Urinary bladder (tissue), 3 donors: ENCODE measurements at regions not wholly inside any gene's neighbourhood (a gene's known extent, or its start where the extent isn't known, plus 50 kb on each side); places are given as distances from the start of the nearest gene placed in this dataset.

Experiments
- DNase-seq: peaks from one replicate; pipeline ENCODE4 v3.0.0-alpha.2; 2015; ENCODE audit errors: extremely low spot score
- H3K27ac ChIP-seq: one replicate; pipeline ENCODE4 v1.5.1; 2013; ENCODE audit warnings: low read depth, mild to moderate bottlenecking, moderate library complexity
- H3K36me3 ChIP-seq: one replicate; pipeline ENCODE4 v1.6.1; 2013; ENCODE audit warnings: mild to moderate bottlenecking, moderate library complexity; ENCODE audit not compliant: insufficient read depth
- H3K4me1 ChIP-seq: one replicate; pipeline ENCODE4 v1.6.1; 2013; ENCODE audit warnings: mild to moderate bottlenecking, moderate library complexity; ENCODE audit not compliant: insufficient read depth
- H3K4me3 ChIP-seq: one replicate; pipeline ENCODE4 v1.5.1; 2013; ENCODE audit warnings: low read depth, low read length
- WGBS: extraction: QIAGEN DNeasy Blood & Tissue Kit; methylation state at CpG from one replicate; pipeline ENCODE4 v1.1.7; 2013; 5-methylcytosine and 5-hydroxymethylcytosine counted together
- donor health status: healthy with polysubstance abuse.
- donor health status: healthy.

GRCh38 chr11:21811572-21811971, 381.3 kb upstream of the ANO5 start:
- no peak overlapping the region for H3K27ac ChIP-seq
- H3K4me3 ChIP-seq, result no peak overlapping the region
- 57% methylated on average over 4 of the region's 4 CpGs for WGBS
- no peaks in the 10 kb centered on the region for H3K36me3 ChIP-seq
- no peaks in the 10 kb centered on the region for H3K4me1 ChIP-seq
- DNase-seq, result no peak

DNA sequence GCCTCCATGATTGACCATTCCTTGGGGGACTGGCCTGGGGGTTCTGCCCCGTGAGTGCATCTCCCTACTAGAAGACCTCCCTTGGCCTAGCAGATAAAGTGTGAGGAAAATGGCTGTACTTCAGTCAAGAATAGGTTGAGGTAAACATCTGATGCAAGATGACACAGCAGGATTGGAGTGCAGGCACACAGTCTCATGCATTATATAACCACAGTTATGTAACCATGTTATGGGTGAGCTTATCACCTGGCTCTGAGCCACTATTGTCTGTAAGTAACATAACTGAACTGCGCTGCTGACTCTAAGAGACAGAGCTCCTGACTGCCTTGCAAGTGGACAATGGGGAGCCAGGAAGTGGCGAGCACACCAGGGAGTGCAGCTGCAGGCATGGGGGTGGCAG, 378.7 kb upstream of the ANO5 start:
- 85% methylated on average over 3 of the region's 3 CpGs for WGBS
- Histone ChIP-seq H3K4me3 (no peak overlapping the region), H3K36me3 (no peaks in the 10 kb centered on the region), H3K4me1 (no peaks in the 10 kb centered on the region), H3K27ac (no peak overlapping the region)
- no peak for DNase-seq

GRCh38 chr11:21817696-21818095, 375.2 kb upstream of the ANO5 start:
- 79% methylated on average over 3 of the region's 3 CpGs for WGBS
- Histone ChIP-seq H3K36me3 (no peaks in the 10 kb centered on the region), H3K4me1 (no peaks in the 10 kb centered on the region), H3K27ac (no peak overlapping the region), H3K4me3 (no peak overlapping the region)
- no peak for DNase-seq

- H3K27ac ChIP-seq, result no peak overlapping the region
- no peaks in the 10 kb centered on the region for H3K36me3 ChIP-seq
- no peak overlapping the region for H3K4me3 ChIP-seq
- H3K4me1 ChIP-seq, result no peaks in the 10 kb centered on the region
- DNase-seq, result no peak
These were observed 372.7 kb upstream of the ANO5 start for GRCh38 chr11:21820176-21820575.

GRCh38 chr11:21825127-21825526, 367.8 kb upstream of the ANO5 start:
- DNase-seq, result no peak
- Histone ChIP-seq H3K27ac (no peak overlapping the region), H3K4me3 (no peak overlapping the region), H3K4me1 (no peaks in the 10 kb centered on the region), H3K36me3 (no peaks in the 10 kb centered on the region)
- WGBS, result 61% methylated on average over 2 of the region's 2 CpGs

DNA sequence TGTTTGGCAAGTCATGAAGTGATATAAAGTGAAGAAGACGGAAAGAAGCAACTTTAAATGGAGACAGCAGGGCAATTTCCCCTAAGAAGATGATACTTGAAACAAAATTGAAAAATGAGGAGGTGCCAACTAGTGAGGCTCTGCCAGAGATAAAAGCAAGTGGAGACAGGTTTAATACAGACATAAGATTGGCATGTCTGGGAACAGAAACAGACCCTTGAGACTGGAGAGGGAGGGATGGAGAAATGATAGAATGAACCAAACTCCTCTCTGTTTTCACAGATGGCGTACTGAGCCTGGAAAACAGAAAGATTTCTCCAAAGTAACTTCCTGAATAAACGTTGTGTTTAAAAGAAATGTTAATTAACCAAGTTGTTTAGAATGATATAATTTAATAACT, 354.5 kb upstream of the ANO5 start:
- Histone ChIP-seq H3K4me1 (no peaks in the 10 kb centered on the region), H3K27ac (no peak overlapping the region), H3K36me3 (no peaks in the 10 kb centered on the region), H3K4me3 (no peak overlapping the region)
- DNase-seq, result no peak
- WGBS, result 68% methylated on average over 3 of the region's 3 CpGs

DNA sequence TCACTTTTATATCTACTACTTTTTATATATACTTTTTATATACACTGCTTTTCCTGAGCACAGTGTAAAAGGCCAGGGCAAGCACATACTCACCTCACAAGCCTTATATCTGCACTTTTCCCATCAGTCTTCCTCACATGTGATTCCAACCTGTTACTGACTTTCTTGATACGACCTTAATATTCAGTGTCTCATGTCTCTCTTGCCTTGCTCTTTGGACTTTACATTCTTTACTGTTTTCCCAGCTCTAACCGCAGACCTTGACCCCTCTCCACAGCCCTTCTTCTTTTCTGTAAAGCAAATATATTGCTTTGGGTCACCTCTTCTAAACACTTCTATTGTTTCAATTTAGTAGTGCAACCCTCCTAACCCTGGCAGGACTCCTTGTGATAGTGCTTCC, 353.1 kb upstream of the ANO5 start:
- Histone ChIP-seq H3K4me3 (no peak overlapping the region), H3K36me3 (no peaks in the 10 kb centered on the region), H3K27ac (no peak overlapping the region), H3K4me1 (no peaks in the 10 kb centered on the region)
- DNase-seq, result no peak
- 86% methylated on average over 2 of the region's 2 CpGs for WGBS

- Histone ChIP-seq H3K27ac (no peak overlapping the region), H3K4me1 (no peaks in the 10 kb centered on the region), H3K4me3 (no peak overlapping the region), H3K36me3 (no peaks in the 10 kb centered on the region)
- no peak for DNase-seq
- WGBS, result 7% methylated on average over 4 of the region's 4 CpGs
These were observed 331.6 kb upstream of the ANO5 start for GRCh38 chr11:21861314-21861713.

DNA sequence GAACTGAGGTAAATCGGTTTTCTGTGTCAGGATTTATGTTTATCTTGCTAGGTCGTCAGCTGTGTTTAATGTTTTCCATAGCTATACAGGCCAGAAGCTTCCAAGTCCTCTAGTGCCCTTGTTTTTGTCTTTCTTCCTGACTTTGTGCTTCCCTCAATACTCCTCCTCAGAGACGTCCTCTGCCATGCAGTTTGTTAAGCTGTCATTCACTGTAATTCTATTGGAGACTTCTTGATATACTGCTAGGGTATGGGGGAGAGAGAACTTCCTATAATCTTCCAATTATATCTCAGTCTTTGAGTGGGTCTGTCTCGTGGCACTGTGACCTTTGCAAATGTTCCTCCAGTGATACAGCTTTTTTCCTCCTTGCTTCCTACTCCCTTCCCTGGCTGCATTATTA, 327.3 kb upstream of the ANO5 start:
- H3K27ac ChIP-seq, result no peak overlapping the region
- WGBS, result 21% methylated on average over 4 of the region's 4 CpGs
- no peaks in the 10 kb centered on the region for H3K4me1 ChIP-seq
- no peak for DNase-seq
- H3K4me3 ChIP-seq, result no peak overlapping the region
- no peaks in the 10 kb centered on the region for H3K36me3 ChIP-seq

- WGBS, result 67% methylated on average over 2 of the region's 2 CpGs
- no peak for DNase-seq
- H3K36me3 ChIP-seq, result no peaks in the 10 kb centered on the region
- no peaks in the 10 kb centered on the region for H3K4me1 ChIP-seq
- H3K4me3 ChIP-seq, result no peak overlapping the region
- no peak overlapping the region for H3K27ac ChIP-seq
These were observed 326.1 kb upstream of the ANO5 start for GRCh38 chr11:21866781-21867180.

- H3K36me3 ChIP-seq, result no peaks in the 10 kb centered on the region
- no peak for DNase-seq
- no peak overlapping the region for H3K27ac ChIP-seq
- no peak overlapping the region for H3K4me3 ChIP-seq
- H3K4me1 ChIP-seq, result no peaks in the 10 kb centered on the region
These were observed 315.7 kb upstream of the ANO5 start for GRCh38 chr11:21877151-21877550.

- no peak for DNase-seq
- H3K4me1 ChIP-seq, result no peaks in the 10 kb centered on the region
- 94% methylated on average over 3 of the region's 3 CpGs for WGBS
These were observed 309.5 kb upstream of the ANO5 start for GRCh38 chr11:21883354-21883753.

GRCh38 chr11:21888814-21889213, 304.1 kb upstream of the ANO5 start:
- WGBS, result 38% methylated on average over 1 of the region's 1 CpG
- H3K4me3 ChIP-seq, result no peak overlapping the region

More at GRCh38 chr11:21883354-21883753, 309.5 kb upstream of the ANO5 start:
- Histone ChIP-seq H3K27ac (no peak overlapping the region), H3K4me3 (no peak overlapping the region), H3K36me3 (peaks cover 2% of the 10 kb centered on the region)

DNA sequence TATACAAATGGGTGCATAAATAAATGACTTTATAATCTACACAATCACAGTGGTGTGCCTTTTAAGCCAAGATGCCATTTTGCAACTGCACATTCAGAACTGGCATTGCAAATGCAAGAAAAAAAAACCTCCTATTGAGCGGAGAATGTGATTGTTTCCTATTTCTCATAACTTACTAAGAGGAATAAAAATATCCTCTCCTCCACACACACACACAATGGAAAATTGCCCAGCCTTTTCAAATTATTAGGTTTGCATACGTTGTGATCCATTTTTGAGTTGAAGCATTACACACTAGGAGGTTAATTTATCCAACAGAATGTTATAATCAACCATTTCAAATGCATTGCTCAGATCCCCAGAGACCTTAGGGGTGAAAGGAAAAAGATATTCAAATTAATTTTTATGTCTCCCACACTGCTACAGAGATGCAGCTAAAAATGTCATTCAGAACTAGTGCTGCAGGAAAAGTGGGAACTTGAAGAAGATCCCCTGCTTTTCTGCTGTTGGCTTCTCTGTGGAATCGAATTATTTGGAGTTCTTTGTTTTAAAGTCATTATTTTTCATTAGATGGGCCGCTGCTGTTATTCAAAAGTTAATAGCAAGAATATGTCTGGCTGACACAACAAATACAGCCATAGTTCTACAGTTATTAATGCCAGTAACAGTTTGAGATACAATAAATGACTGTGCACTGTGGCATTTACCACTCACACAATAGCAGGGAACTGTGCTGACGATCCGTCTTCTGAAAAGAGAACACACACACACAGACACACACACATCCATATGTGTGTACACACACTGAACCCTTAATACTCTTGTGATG, 299.9 kb upstream of the ANO5 start:
- Histone ChIP-seq H3K36me3 (no peaks in the 10 kb centered on the region), H3K27ac (no peak overlapping the region), H3K4me1 (no peaks in the 10 kb centered on the region), H3K4me3 (no peak overlapping the region)
- no peak for DNase-seq
- WGBS, result 44% methylated on average over 6 of the region's 6 CpGs

More at GRCh38 chr11:21888814-21889213, 304.1 kb upstream of the ANO5 start:
- no peak for DNase-seq
- H3K4me1 ChIP-seq, result no peaks in the 10 kb centered on the region
- peaks cover 2% of the 10 kb centered on the region for H3K36me3 ChIP-seq
- H3K27ac ChIP-seq, result no peak overlapping the region

- DNase-seq, result no peak
- Histone ChIP-seq H3K36me3 (no peaks in the 10 kb centered on the region), H3K4me3 (no peak overlapping the region), H3K27ac (no peak overlapping the region), H3K4me1 (no peaks in the 10 kb centered on the region)
These were observed 299.4 kb upstream of the ANO5 start for GRCh38 chr11:21893565-21893867.
